ENCODE measurements at regions not wholly inside any gene's neighbourhood (a gene's known extent, or its start where the extent isn't known, plus 50 kb on each side); places are given as distances from the start of the nearest gene placed in this dataset.

GRCh38 chr14:101192661-101193000, 289.1 kb upstream of the RTL1 start:
- no peak for TF ChIP-seq GATA2 (IDR thresholded peaks at IDR 0.05; ENCODE audit: low read depth, low read length)
- TF ChIP-seq GATA3 (IDR thresholded peaks at IDR 0.05; ENCODE audit: low read depth, low read length): no peak
